ENCODE measurements at regions not wholly inside any gene's neighbourhood (a gene's known extent, or its start where the extent isn't known, plus 50 kb on each side); places are given as distances from the start of the nearest gene placed in this dataset.

- Histone ChIP-seq H3K4me1 (ENCODE audit: insufficient read depth, low read length, poor library complexity, severe bottlenecking) (no peaks in the 10 kb centered on the region), H4K20me1 (ENCODE audit: insufficient read depth, low read length, poor library complexity, severe bottlenecking) (no peaks in the 10 kb centered on the region), H3K9ac (ENCODE audit: low read depth, low read length, poor library complexity, severe bottlenecking) (no peak overlapping the region), H3K36me3 (ENCODE audit: insufficient read depth, low read length) (no peaks in the 10 kb centered on the region), H3K9me3 (ENCODE audit: insufficient read depth, low read depth, low read length) (no peaks in the 10 kb centered on the region), H3K79me2 (ENCODE audit: insufficient read depth, low read length) (no peaks in the 10 kb centered on the region), H3K9me2 (replicated peaks; ENCODE audit: low read depth, low read length) (no peaks in the 10 kb centered on the region), H3K4me3 (ENCODE audit: low read length, poor library complexity, severe bottlenecking) (no peak overlapping the region), H3K4me2 (ENCODE audit: low read depth, low read length, poor library complexity, severe bottlenecking) (no peak overlapping the region), H3K27me3 (ENCODE audit: insufficient read depth, low read length, poor library complexity, severe bottlenecking) (no peaks in the 10 kb centered on the region), H2AFZ (ENCODE audit: low read length) (no peak overlapping the region), H3F3A (ENCODE audit: low read depth) (no peaks in the 10 kb centered on the region)
- TF ChIP-seq CTCF (conservative IDR thresholded peaks at IDR 0.05; ENCODE audit: low read length) (no peak), EZH2phosphoT487 (IDR thresholded peaks at IDR 0.05; ENCODE audit: borderline replicate concordance) (no peak)
These were observed 107.6 kb upstream of the SYT1 start for GRCh38 chr12:78756936-78757335.

- Histone ChIP-seq H3K9me2 (replicated peaks; ENCODE audit: low read depth, low read length) (no peaks in the 10 kb centered on the region), H3K4me3 (ENCODE audit: low read length, poor library complexity, severe bottlenecking) (no peak overlapping the region), H2AFZ (ENCODE audit: low read length) (no peak overlapping the region), H3K9me3 (ENCODE audit: insufficient read depth, low read depth, low read length) (no peaks in the 10 kb centered on the region), H3K36me3 (ENCODE audit: insufficient read depth, low read length) (no peaks in the 10 kb centered on the region), H3F3A (ENCODE audit: low read depth) (no peaks in the 10 kb centered on the region), H3K4me1 (ENCODE audit: insufficient read depth, low read length, poor library complexity, severe bottlenecking) (no peaks in the 10 kb centered on the region), H3K4me2 (ENCODE audit: low read depth, low read length, poor library complexity, severe bottlenecking) (no peak overlapping the region), H3K27me3 (ENCODE audit: insufficient read depth, low read length, poor library complexity, severe bottlenecking) (no peaks in the 10 kb centered on the region), H3K9ac (ENCODE audit: low read depth, low read length, poor library complexity, severe bottlenecking) (no peak overlapping the region), H3K79me2 (ENCODE audit: insufficient read depth, low read length) (no peaks in the 10 kb centered on the region), H4K20me1 (ENCODE audit: insufficient read depth, low read length, poor library complexity, severe bottlenecking) (no peaks in the 10 kb centered on the region)
- no peak for TF ChIP-seq CTCF (conservative IDR thresholded peaks at IDR 0.05; ENCODE audit: low read length)
- TF ChIP-seq EZH2phosphoT487 (IDR thresholded peaks at IDR 0.05; ENCODE audit: borderline replicate concordance): no peak
These were observed 105.2 kb upstream of the SYT1 start for GRCh38 chr12:78759367-78759766.

DNA sequence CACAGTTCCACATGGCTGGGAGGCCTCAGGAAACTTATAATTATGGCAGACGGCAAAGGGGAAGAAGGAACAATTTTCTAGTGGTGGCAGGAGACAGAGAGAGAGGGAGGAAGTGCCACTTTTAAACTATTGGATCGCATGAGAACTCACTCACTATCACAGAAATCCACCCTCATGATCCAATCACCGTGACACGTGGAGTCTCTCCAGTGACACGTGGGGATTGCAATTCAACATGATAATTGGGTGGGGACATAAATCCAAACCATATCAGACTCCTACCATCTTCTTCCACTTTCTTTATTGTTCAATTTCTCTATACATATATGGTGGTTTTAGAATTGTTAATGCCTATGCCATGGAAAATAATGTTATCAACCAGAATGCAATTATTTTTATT is 103.7 kb upstream of the SYT1 start:
- no peaks in the 10 kb centered on the region for H3F3A ChIP-seq (ENCODE audit: low read depth)
- TF ChIP-seq EZH2phosphoT487 (IDR thresholded peaks at IDR 0.05; ENCODE audit: borderline replicate concordance) (no peak), CTCF (conservative IDR thresholded peaks at IDR 0.05; ENCODE audit: low read length) (no peak)
- H4K20me1 ChIP-seq (ENCODE audit: insufficient read depth, low read length, poor library complexity, severe bottlenecking): no peaks in the 10 kb centered on the region
- H3K79me2 ChIP-seq (ENCODE audit: insufficient read depth, low read length): no peaks in the 10 kb centered on the region
- no peak overlapping the region for H2AFZ ChIP-seq (ENCODE audit: low read length)
- no peaks in the 10 kb centered on the region for H3K27me3 ChIP-seq (ENCODE audit: insufficient read depth, low read length, poor library complexity, severe bottlenecking)
- no peaks in the 10 kb centered on the region for H3K36me3 ChIP-seq (ENCODE audit: insufficient read depth, low read length)
- H3K9me3 ChIP-seq (ENCODE audit: insufficient read depth, low read depth, low read length): no peaks in the 10 kb centered on the region
- no peak overlapping the region for H3K4me2 ChIP-seq (ENCODE audit: low read depth, low read length, poor library complexity, severe bottlenecking)
- no peaks in the 10 kb centered on the region for H3K9me2 ChIP-seq (replicated peaks; ENCODE audit: low read depth, low read length)
- H3K4me1 ChIP-seq (ENCODE audit: insufficient read depth, low read length, poor library complexity, severe bottlenecking): no peaks in the 10 kb centered on the region
- no peak overlapping the region for H3K4me3 ChIP-seq (ENCODE audit: low read length, poor library complexity, severe bottlenecking)
- H3K9ac ChIP-seq (ENCODE audit: low read depth, low read length, poor library complexity, severe bottlenecking): no peak overlapping the region

Measured in Loucy (cell line).